ENCODE measurements at regions not wholly inside any gene's neighbourhood (a gene's known extent, or its start where the extent isn't known, plus 50 kb on each side); places are given as distances from the start of the nearest gene placed in this dataset.

DNA sequence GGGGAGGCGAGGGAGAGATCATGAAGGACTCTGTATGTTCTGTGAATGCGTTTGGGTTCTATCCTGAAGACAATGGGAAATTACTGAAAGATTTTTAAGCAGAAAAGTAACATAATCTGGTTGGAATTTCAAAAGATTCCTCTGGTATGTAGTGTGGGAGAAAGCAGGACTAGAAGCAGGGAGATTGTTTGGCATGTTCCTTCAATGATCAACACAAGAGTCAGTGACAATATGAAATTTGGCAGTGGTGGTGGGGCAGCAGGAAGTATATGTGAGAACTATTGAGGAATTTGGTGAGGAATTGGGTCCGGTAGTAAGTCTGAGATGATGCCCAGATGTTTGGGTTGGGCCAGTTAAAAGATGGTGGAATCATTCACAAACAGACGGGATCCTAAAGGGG is 348.7 kb downstream of the CD83 start:
- H3K27me3 ChIP-seq (ENCODE audit: insufficient read depth, low read depth, low read length) = no peaks in the 10 kb centered on the region
- H2AFZ ChIP-seq (ENCODE audit: low read depth, low read length) = no peak overlapping the region
- H3K79me2 ChIP-seq (replicated peaks; ENCODE audit: insufficient read depth, low read length) = no peaks in the 10 kb centered on the region
- H3K9me3 ChIP-seq (ENCODE audit: low read length) = peaks cover 4% of the 10 kb centered on the region
- no peaks in the 10 kb centered on the region for H3K36me3 ChIP-seq (ENCODE audit: insufficient read depth, low read length)
- no peaks in the 10 kb centered on the region for H4K20me1 ChIP-seq (ENCODE audit: insufficient read depth)
- no peak overlapping the region for H3K27ac ChIP-seq (ENCODE audit: low read length)
- H3K4me3 ChIP-seq (ENCODE audit: low read length) = no peak overlapping the region
- no peaks in the 10 kb centered on the region for H3K9me2 ChIP-seq (ENCODE audit: insufficient read depth, low read length)
- TF ChIP-seq SMC3 (conservative IDR thresholded peaks at IDR 0.05; ENCODE audit: poor library complexity) (no peak), POLR2AphosphoS5 (IDR thresholded peaks at IDR 0.05) (no peak), EZH2 (IDR thresholded peaks at IDR 0.05; ENCODE audit: borderline replicate concordance, insufficient read depth, low read length, poor library complexity, severe bottlenecking) (no peak), TAF1 (IDR thresholded peaks at IDR 0.05; ENCODE audit: low read depth) (no peak), RAD21 (conservative IDR thresholded peaks at IDR 0.05) (no peak), CTCF (IDR thresholded peaks at IDR 0.05; ENCODE audit: poor library complexity, severe bottlenecking) (no peak), MXI1 (conservative IDR thresholded peaks at IDR 0.05; ENCODE audit: poor library complexity, severe bottlenecking) (no peak), EP300 (conservative IDR thresholded peaks at IDR 0.05; ENCODE audit: poor library complexity, severe bottlenecking) (no peak)
- TF ChIP-seq, protein P1, sequence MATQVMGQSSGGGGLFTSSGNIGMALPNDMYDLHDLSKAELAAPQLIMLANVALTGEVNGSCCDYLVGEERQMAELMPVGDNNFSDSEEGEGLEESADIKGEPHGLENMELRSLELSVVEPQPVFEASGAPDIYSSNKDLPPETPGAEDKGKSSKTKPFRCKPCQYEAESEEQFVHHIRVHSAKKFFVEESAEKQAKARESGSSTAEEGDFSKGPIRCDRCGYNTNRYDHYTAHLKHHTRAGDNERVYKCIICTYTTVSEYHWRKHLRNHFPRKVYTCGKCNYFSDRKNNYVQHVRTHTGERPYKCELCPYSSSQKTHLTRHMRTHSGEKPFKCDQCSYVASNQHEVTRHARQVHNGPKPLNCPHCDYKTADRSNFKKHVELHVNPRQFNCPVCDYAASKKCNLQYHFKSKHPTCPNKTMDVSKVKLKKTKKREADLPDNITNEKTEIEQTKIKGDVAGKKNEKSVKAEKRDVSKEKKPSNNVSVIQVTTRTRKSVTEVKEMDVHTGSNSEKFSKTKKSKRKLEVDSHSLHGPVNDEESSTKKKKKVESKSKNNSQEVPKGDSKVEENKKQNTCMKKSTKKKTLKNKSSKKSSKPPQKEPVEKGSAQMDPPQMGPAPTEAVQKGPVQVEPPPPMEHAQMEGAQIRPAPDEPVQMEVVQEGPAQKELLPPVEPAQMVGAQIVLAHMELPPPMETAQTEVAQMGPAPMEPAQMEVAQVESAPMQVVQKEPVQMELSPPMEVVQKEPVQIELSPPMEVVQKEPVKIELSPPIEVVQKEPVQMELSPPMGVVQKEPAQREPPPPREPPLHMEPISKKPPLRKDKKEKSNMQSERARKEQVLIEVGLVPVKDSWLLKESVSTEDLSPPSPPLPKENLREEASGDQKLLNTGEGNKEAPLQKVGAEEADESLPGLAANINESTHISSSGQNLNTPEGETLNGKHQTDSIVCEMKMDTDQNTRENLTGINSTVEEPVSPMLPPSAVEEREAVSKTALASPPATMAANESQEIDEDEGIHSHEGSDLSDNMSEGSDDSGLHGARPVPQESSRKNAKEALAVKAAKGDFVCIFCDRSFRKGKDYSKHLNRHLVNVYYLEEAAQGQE (IDR thresholded peaks at IDR 0.05; ENCODE audit: borderline replicate concordance) = no peak
- H3F3A ChIP-seq (ENCODE audit: insufficient read depth, low read length, poor library complexity, severe bottlenecking) = no peaks in the 10 kb centered on the region
- H3K9ac ChIP-seq (ENCODE audit: low read length) = no peak overlapping the region
- H3K4me2 ChIP-seq (ENCODE audit: low read length) = no peak overlapping the region

- Histone ChIP-seq H3K79me2 (replicated peaks; ENCODE audit: insufficient read depth, low read length) (no peaks in the 10 kb centered on the region), H2AFZ (ENCODE audit: low read depth, low read length) (no peak overlapping the region), H4K20me1 (ENCODE audit: insufficient read depth) (no peaks in the 10 kb centered on the region), H3K4me3 (ENCODE audit: low read length) (no peak overlapping the region), H3K9me2 (ENCODE audit: insufficient read depth, low read length) (no peaks in the 10 kb centered on the region), H3K27me3 (ENCODE audit: insufficient read depth, low read depth, low read length) (no peaks in the 10 kb centered on the region), H3F3A (ENCODE audit: insufficient read depth, low read length, poor library complexity, severe bottlenecking) (no peaks in the 10 kb centered on the region), H3K4me2 (ENCODE audit: low read length) (no peak overlapping the region), H3K36me3 (ENCODE audit: insufficient read depth, low read length) (no peaks in the 10 kb centered on the region), H3K9ac (ENCODE audit: low read length) (no peak overlapping the region), H3K27ac (ENCODE audit: low read length) (no peak overlapping the region), H3K9me3 (ENCODE audit: low read length) (peaks cover 4% of the 10 kb centered on the region)
- no peak for TF ChIP-seq EP300 (conservative IDR thresholded peaks at IDR 0.05; ENCODE audit: poor library complexity, severe bottlenecking)
- TF ChIP-seq MXI1 (conservative IDR thresholded peaks at IDR 0.05; ENCODE audit: poor library complexity, severe bottlenecking) = no peak
- TF ChIP-seq RAD21 (conservative IDR thresholded peaks at IDR 0.05) = no peak
- no peak for TF ChIP-seq TAF1 (IDR thresholded peaks at IDR 0.05; ENCODE audit: low read depth)
- no peak for TF ChIP-seq EZH2 (IDR thresholded peaks at IDR 0.05; ENCODE audit: borderline replicate concordance, insufficient read depth, low read length, poor library complexity, severe bottlenecking)
- TF ChIP-seq, protein P1 (IDR thresholded peaks at IDR 0.05; ENCODE audit: borderline replicate concordance) = no peak
- TF ChIP-seq SMC3 (conservative IDR thresholded peaks at IDR 0.05; ENCODE audit: poor library complexity) = no peak
- TF ChIP-seq CTCF (IDR thresholded peaks at IDR 0.05; ENCODE audit: poor library complexity, severe bottlenecking) = no peak
- TF ChIP-seq POLR2AphosphoS5 (IDR thresholded peaks at IDR 0.05) = no peak
Observed at GRCh38 chr6:14467591-14467990, 350.0 kb downstream of the CD83 start.
